IMR-90 (cell line): ENCODE measurements at regions not wholly inside any gene's neighbourhood (a gene's known extent, or its start where the extent isn't known, plus 50 kb on each side); places are given as distances from the start of the nearest gene placed in this dataset.

ENCODE experiments used
- ATAC-seq: fragments of 200-7000 bp; cut with Tn5 transposase; 2 replicates; pipeline ENCODE4 v1.9.1; 2020; ENCODE audit warnings: low read depth, mild to moderate bottlenecking, moderate library complexity
- BruUV-seq: library from RNA; stranded (reverse); fragments of 400-500 nt; replicated peaks from 2 replicates; lab custom pipeline; 2021; lab: Mats Ljungman, UMichigan
- CTCF ChIA-PET: fragments of 300-600 bp; formaldehyde crosslinking; extraction: SDS; loops from one replicate; lab custom pipeline; 2021; ENCODE audit warnings: antibody characterized with exemption; lab: Yijun Ruan, JAX
- POLR2A ChIA-PET: fragments of 300-600 bp; sonication (Branson Sonifier 250); formaldehyde crosslinking; loops from one replicate; lab custom pipeline; 2022; ENCODE audit warnings: antibody characterized with exemption; ENCODE audit not compliant: unreplicated experiment; lab: Charles Lee
- DNase-seq: peaks from one replicate; pipeline ENCODE4 v3.0.0; 2013
- H2AFZ ChIP-seq: replicated peaks from 2 replicates; pipeline ENCODE3; 2013; ENCODE audit warnings: low read length, mild to moderate bottlenecking; ENCODE audit not compliant: poor library complexity
- H2AK5ac ChIP-seq: 2 replicates; pipeline ENCODE4 v1.6.1; 2013; ENCODE audit warnings: low read depth, low read length, inconsistent platforms
- H2AK9ac ChIP-seq: replicated peaks from 2 replicates; pipeline ENCODE3; 2013; ENCODE audit warnings: mild to moderate bottlenecking, low read depth, low read length, moderate library complexity; ENCODE audit not compliant: poor library complexity
- H2BK120ac ChIP-seq: 2 replicates; pipeline ENCODE4 v1.6.1; 2013; ENCODE audit warnings: low read depth, low read length, inconsistent platforms
- H2BK15ac ChIP-seq: 3 replicates; pipeline ENCODE4 v1.6.1; 2013; ENCODE audit warnings: low read depth, low read length, inconsistent platforms
- H2BK20ac ChIP-seq: 2 replicates; pipeline ENCODE4 v1.6.1; 2013; ENCODE audit warnings: low read depth, mild to moderate bottlenecking, inconsistent platforms, low read length, moderate library complexity
- H2BK5ac ChIP-seq: 2 replicates; pipeline ENCODE4 v1.6.1; 2013; ENCODE audit warnings: mild to moderate bottlenecking, low read depth, low read length, inconsistent platforms; ENCODE audit not compliant: poor library complexity, severe bottlenecking
- H3K14ac ChIP-seq: replicated peaks from 2 replicates; pipeline ENCODE4 v1.6.1; 2013; ENCODE audit warnings: low read depth, low read length, inconsistent platforms
- H3K18ac ChIP-seq: 2 replicates; pipeline ENCODE4 v1.6.1; 2013; ENCODE audit warnings: low read depth, low read length, control low read depth
- H3K23ac ChIP-seq: 2 replicates; pipeline ENCODE4 v1.6.1; 2013; ENCODE audit warnings: low read depth, low read length, inconsistent platforms
- H3K27ac ChIP-seq: 2 replicates; pipeline ENCODE4 v1.5.1; 2013; ENCODE audit warnings: mild to moderate bottlenecking, control low read depth, low read length; ENCODE audit not compliant: insufficient read depth
- H3K27me3 ChIP-seq: 2 replicates; pipeline ENCODE4 v1.6.1; 2013; ENCODE audit warnings: low read length; ENCODE audit not compliant: control insufficient read depth, insufficient read depth
- H3K36me3 ChIP-seq: 2 replicates; pipeline ENCODE4 v1.6.1; 2013; ENCODE audit warnings: low read length, mixed read lengths; ENCODE audit not compliant: control insufficient read depth, insufficient read depth
- H3K4ac ChIP-seq: 2 replicates; pipeline ENCODE4 v1.6.1; 2013; ENCODE audit warnings: low read depth, low read length, inconsistent platforms
- H3K4me1 ChIP-seq: 2 replicates; pipeline ENCODE4 v1.6.1; 2013; ENCODE audit warnings: low read length, mixed read lengths; ENCODE audit not compliant: control insufficient read depth, insufficient read depth
- H3K4me2 ChIP-seq: 2 replicates; pipeline ENCODE4 v1.6.1; 2013; ENCODE audit warnings: low read depth, mild to moderate bottlenecking, control low read depth, low read length, moderate library complexity
- H3K4me3 ChIP-seq: 2 replicates; pipeline ENCODE4 v1.5.1; 2013; ENCODE audit warnings: low read depth, mild to moderate bottlenecking, control low read depth, low read length, moderate library complexity; ENCODE audit not compliant: insufficient read depth
- H3K56ac ChIP-seq: 2 replicates; pipeline ENCODE4 v1.6.1; 2013; ENCODE audit warnings: low read length, inconsistent platforms; ENCODE audit not compliant: insufficient read depth; ENCODE audit errors: extremely low read depth
- H3K79me1 ChIP-seq, 2 experiments: 2 replicates each; pipeline ENCODE4 v1.6.1; 2013; ENCODE audit warnings: low read length in 2 of 2, inconsistent platforms in 1 of 2, low read depth in 1 of 2
- H3K9ac ChIP-seq: 2 replicates; pipeline ENCODE4 v1.6.1; 2013; ENCODE audit warnings: low read depth, low read length, control low read depth
- H3K9me1 ChIP-seq: 2 replicates; pipeline ENCODE4 v1.6.1; 2013; ENCODE audit warnings: low read length, inconsistent platforms; ENCODE audit not compliant: insufficient read depth
- H3K9me3 ChIP-seq: 2 replicates; pipeline ENCODE4 v1.6.1; 2013; ENCODE audit warnings: low read length; ENCODE audit not compliant: control insufficient read depth, insufficient read depth
- H4K20me1 ChIP-seq: 2 replicates; pipeline ENCODE4 v1.6.1; 2013; ENCODE audit warnings: low read length, inconsistent platforms; ENCODE audit not compliant: insufficient read depth
- H4K5ac ChIP-seq: 2 replicates; pipeline ENCODE4 v1.6.1; 2013; ENCODE audit warnings: mild to moderate bottlenecking, low read depth, low read length, control low read depth
- H4K8ac ChIP-seq, 2 experiments: 2 replicates each; pipeline ENCODE4 v1.6.1; 2013; ENCODE audit warnings: low read depth in 2 of 2, low read length in 2 of 2, control low read depth in 1 of 2, inconsistent platforms in 1 of 2
- H4K91ac ChIP-seq: 2 replicates; pipeline ENCODE4 v1.6.1; 2013; ENCODE audit warnings: low read depth, low read length, inconsistent platforms; ENCODE audit not compliant: insufficient read depth
- BHLHE40 ChIP-seq: fragments of 150-350 bp; IDR thresholded peaks from 2 replicates; pipeline ENCODE4 v1.6.1; 2016; ENCODE audit warnings: mild to moderate bottlenecking, low read depth, low read length
- CEBPB ChIP-seq: IDR thresholded peaks from 2 replicates; pipeline ENCODE4 v1.6.1; 2012; ENCODE audit warnings: low read depth, low read length, improper control_type of control experiment
- CTCF ChIP-seq: conservative IDR thresholded peaks from 2 replicates; pipeline ENCODE4 v1.5.1; 2012; ENCODE audit warnings: mild to moderate bottlenecking, low read depth, low read length, improper control_type of control experiment
- ELK1 ChIP-seq: fragments of 150-350 bp; IDR thresholded peaks from 2 replicates; pipeline ENCODE4 v1.6.1; 2016; ENCODE audit warnings: low read depth, mild to moderate bottlenecking, low read length, moderate library complexity, borderline replicate concordance
- MAZ ChIP-seq: IDR thresholded peaks from 2 replicates; pipeline ENCODE4 v1.6.1; 2012; ENCODE audit warnings: low read depth, mild to moderate bottlenecking, low read length, improper control_type of control experiment, moderate library complexity, borderline replicate concordance
- RCOR1 ChIP-seq: IDR thresholded peaks from 2 replicates; pipeline ENCODE4 v1.6.1; 2012; ENCODE audit warnings: mild to moderate bottlenecking, low read length, improper control_type of control experiment; ENCODE audit not compliant: insufficient replicate concordance
- RFX5 ChIP-seq: IDR thresholded peaks from 2 replicates; pipeline ENCODE4 v1.8.0; 2012; ENCODE audit warnings: low read depth, mild to moderate bottlenecking, low read length, moderate library complexity
- WGBS, 2 experiments: methylation state at CpG; one replicate each; pipeline versions ENCODE4 v1.1.5 to v1.1.7; 2013; ENCODE audit warnings: missing lambda C conversion rate in 2 of 2; ENCODE audit not compliant: insufficient read length in 1 of 2; ENCODE audit errors: extremely low coverage in 2 of 2; 5-methylcytosine and 5-hydroxymethylcytosine counted together
- dilution Hi-C: fragments of 300-500 bp; cut with HindIII; formaldehyde crosslinking; loops from one replicate; pipeline ENCODE4 v1.14.3; 2018; ENCODE audit warnings: low sequenced_read_pairs; ENCODE audit not compliant: unreplicated experiment
- in situ Hi-C: fragments of 300-500 bp; cut with MboI; formaldehyde crosslinking; loops from 3 replicates; pipeline ENCODE4 v1.14.3; 2019; ENCODE audit warnings: low sequenced_read_pairs, inconsistent platforms, mixed read lengths
- intact Hi-C: fragments of 100-400 bp; cut with micrococcal nuclease; formaldehyde crosslinking; loops from 2 replicates; pipeline ENCODE4 v1.10.0; 2022
- TF ChIP-seq, protein P1 (sequence below): fragments of 150-350 bp; IDR thresholded peaks from 2 replicates; pipeline ENCODE4 v1.6.1; 2017; ENCODE audit warnings: mild to moderate bottlenecking, antibody characterized with exemption, low read length, low read depth

- H3K4me3 ChIP-seq: no peak overlapping the region
- H2AFZ ChIP-seq: peak overlapping the region; percentile 25
- H3K4me2 ChIP-seq: peak overlapping the region; percentile 18; the same call in 1 of the 2 replicates
- H3K18ac ChIP-seq: peak overlapping the region; percentile 29; the same call in 1 of the 2 replicates
- H2BK5ac ChIP-seq: no peak overlapping the region
- 14% methylated on average over 1 of the region's 4 CpGs; no CpG with 5 or more reads in 1 of the 2 experiments for WGBS, 2 experiments
- H3K14ac ChIP-seq: peak overlapping the region; percentile 21; the same call in 1 of the 2 replicates
- peak overlapping the region; percentile 16; the same call in 1 of the 2 replicates for H2AK5ac ChIP-seq
- H3K9me1 ChIP-seq: peaks cover 2% of the 10 kb centered on the region; the same call in 1 of the 2 replicates
- H3K23ac ChIP-seq: no peak overlapping the region
- CTCF ChIA-PET: interaction anchor here (2.0 kb wide), 1 partner anchor 18 kb away, joined by 6 read pairs; no protein-coding TSS in a partner anchor
- no peak overlapping the region for H3K56ac ChIP-seq
- no peak overlapping the region for H3K9ac ChIP-seq
- peaks cover 2% of the 10 kb centered on the region; the same call in 1 of the 2 replicates for H3K27me3 ChIP-seq
- no peaks in the 10 kb centered on the region for H3K9me3 ChIP-seq
- peak; percentile 35 for ATAC-seq
- H4K5ac ChIP-seq: peak overlapping the region; percentile 48; the same call in 1 of the 2 replicates
- peak overlapping the region in 1 of 2 experiments; percentile 34; a peak in 1 of 4 replicates for H4K8ac ChIP-seq
- POLR2A ChIA-PET: no interaction called here
- H3K27ac ChIP-seq: no peak overlapping the region; the same call in 1 of the 2 replicates
- H3K79me1 ChIP-seq: no peaks in the 10 kb centered on the region
- H2BK120ac ChIP-seq: peak overlapping the region; percentile 38
- 0 out of 2 replicates have a peak overlapping the region, but pooled peaks have one; percentile 1 for H4K91ac ChIP-seq
- H3K4ac ChIP-seq: no peak overlapping the region; the same call in 1 of the 2 replicates
- H3K4me1 ChIP-seq: peaks cover 2% of the 10 kb centered on the region; the same call in 1 of the 2 replicates
- in situ Hi-C loops: no loop called here
- dilution Hi-C loops: no loop called here
- H2BK15ac ChIP-seq: no peak overlapping the region; the same call in 2 of the 3 replicates
- intact Hi-C loops: no loop called here
- no peaks in the 10 kb centered on the region for H4K20me1 ChIP-seq
- H2AK9ac ChIP-seq: no peak overlapping the region
- DNase-seq: peak; percentile 82
- TF ChIP-seq RFX5 (no peak), ELK1 (no peak), RCOR1 (no peak), CTCF (no peak), BHLHE40 (peak; percentile 85), MAZ (no peak), CEBPB (peak; percentile 93)
- TF ChIP-seq, protein P1, sequence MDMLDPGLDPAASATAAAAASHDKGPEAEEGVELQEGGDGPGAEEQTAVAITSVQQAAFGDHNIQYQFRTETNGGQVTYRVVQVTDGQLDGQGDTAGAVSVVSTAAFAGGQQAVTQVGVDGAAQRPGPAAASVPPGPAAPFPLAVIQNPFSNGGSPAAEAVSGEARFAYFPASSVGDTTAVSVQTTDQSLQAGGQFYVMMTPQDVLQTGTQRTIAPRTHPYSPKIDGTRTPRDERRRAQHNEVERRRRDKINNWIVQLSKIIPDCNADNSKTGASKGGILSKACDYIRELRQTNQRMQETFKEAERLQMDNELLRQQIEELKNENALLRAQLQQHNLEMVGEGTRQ: peak; percentile 85
- H2BK20ac ChIP-seq: peak overlapping the region; percentile 72
- H3K36me3 ChIP-seq: no peaks in the 10 kb centered on the region
- BruUV-seq: no TSS peak
Measured at GRCh38 chr1:101291562-101292380, 55.0 kb downstream of the S1PR1 start.
